Karpas-422 (cell line): ENCODE measurements at regions not wholly inside any gene's neighbourhood (a gene's known extent, or its start where the extent isn't known, plus 50 kb on each side); places are given as distances from the start of the nearest gene placed in this dataset.

Source experiments
- DNase-seq: peaks from one replicate; pipeline ENCODE4 v3.0.0-alpha.2; 2015
- H2AFZ ChIP-seq: fragments of 200-600 bp; sonication (generic); 2 replicates; pipeline ENCODE4 v1.6.1; 2014; ENCODE audit warnings: antibody characterized with exemption, low read length, mixed read lengths
- H3K27ac ChIP-seq: fragments of 200-600 bp; sonication (generic); 2 replicates; pipeline ENCODE4 v1.5.1; 2014; ENCODE audit warnings: mild to moderate bottlenecking, low read length, moderate library complexity
- H3K27me3 ChIP-seq: fragments of 200-600 bp; sonication (generic); 2 replicates; pipeline ENCODE4 v1.6.1; 2014; ENCODE audit warnings: low read length, mixed read lengths
- H3K36me3 ChIP-seq: fragments of 200-600 bp; sonication (generic); 2 replicates; pipeline ENCODE4 v1.6.1; 2014; ENCODE audit warnings: low read length, mixed read lengths; ENCODE audit not compliant: insufficient read depth
- H3K4me1 ChIP-seq: fragments of 200-600 bp; sonication (generic); 2 replicates; pipeline ENCODE4 v1.6.1; 2014; ENCODE audit warnings: mild to moderate bottlenecking, low read length, mixed read lengths
- H3K4me2 ChIP-seq: fragments of 200-600 bp; sonication (generic); 2 replicates; pipeline ENCODE4 v1.6.1; 2014; ENCODE audit warnings: low read length, low read depth, mild to moderate bottlenecking; ENCODE audit not compliant: poor library complexity, severe bottlenecking
- H3K4me3 ChIP-seq: fragments of 200-600 bp; sonication (generic); 2 replicates; pipeline ENCODE4 v1.5.1; 2014; ENCODE audit warnings: mild to moderate bottlenecking, antibody characterized with exemption, low read length, mixed read lengths
- H3K79me2 ChIP-seq: fragments of 200-600 bp; sonication (generic); 2 replicates; pipeline ENCODE4 v1.6.1; 2014; ENCODE audit warnings: mild to moderate bottlenecking, low read length, mixed read lengths
- H3K9ac ChIP-seq: fragments of 200-600 bp; sonication (generic); 2 replicates; pipeline ENCODE4 v1.6.0; 2014; ENCODE audit warnings: low read length
- H3K9me2 ChIP-seq: fragments of 200-600 bp; sonication (generic), shearing (Covaris generic); replicated peaks from 2 replicates; pipeline ENCODE4 v1.6.0; 2014; ENCODE audit warnings: mild to moderate bottlenecking, low read length, moderate library complexity; ENCODE audit not compliant: insufficient read depth
- H3K9me3 ChIP-seq: fragments of 300-700, 200-600 bp; sonication (generic); 2 replicates; pipeline ENCODE4 v1.6.1; 2014; ENCODE audit warnings: low read length, mixed read lengths
- H4K20me1 ChIP-seq: fragments of 200-600 bp; sonication (generic); 2 replicates; pipeline ENCODE4 v1.6.1; 2014; ENCODE audit warnings: mild to moderate bottlenecking, antibody characterized with exemption, low read length, low read depth; ENCODE audit not compliant: insufficient read depth

DNA sequence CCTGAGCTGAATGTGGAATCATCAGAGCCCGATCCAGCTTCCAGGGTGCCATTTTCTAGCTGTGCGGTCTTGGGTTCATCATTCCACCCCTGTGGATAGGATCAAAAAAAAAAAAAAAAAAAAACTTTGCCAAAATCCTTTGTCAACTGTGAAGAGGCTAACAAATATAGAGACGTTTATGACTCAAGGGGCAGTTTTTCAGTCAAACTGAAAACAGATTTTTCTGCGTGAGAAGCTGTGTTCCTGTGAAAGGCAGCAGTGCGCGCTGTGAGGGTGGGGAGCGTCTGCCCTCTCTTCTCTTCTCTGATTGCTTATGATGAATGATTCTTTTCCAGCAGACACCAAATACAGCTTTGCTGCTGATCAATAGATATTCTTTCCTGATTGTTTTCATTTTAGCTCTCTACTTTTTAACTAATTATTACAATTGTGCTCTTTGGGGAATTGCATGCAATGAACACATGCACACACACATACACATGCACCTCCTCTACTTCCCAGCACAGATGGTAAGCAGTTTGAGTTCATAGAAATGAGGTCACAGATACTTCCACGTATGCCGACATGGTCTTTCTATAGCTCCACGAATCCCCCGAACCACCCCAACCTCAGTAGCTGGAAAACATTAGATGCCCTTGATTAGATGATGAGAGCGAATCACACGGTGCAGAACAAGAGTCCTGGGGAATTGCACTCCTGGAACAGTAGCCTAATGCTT, 175.4 kb downstream of the NRP2 start:
- no peak overlapping the region for H2AFZ ChIP-seq
- H3K27me3 ChIP-seq, result 0 out of 2 replicates have a peak, but pooled peaks cover 4% of the 10 kb centered on the region
- no peak overlapping the region for H3K4me2 ChIP-seq
- H3K79me2 ChIP-seq, result no peaks in the 10 kb centered on the region
- H3K9me3 ChIP-seq, result no peaks in the 10 kb centered on the region
- no peaks in the 10 kb centered on the region for H4K20me1 ChIP-seq
- H3K9ac ChIP-seq, result no peak overlapping the region
- no peak for DNase-seq
- no peak overlapping the region for H3K4me3 ChIP-seq
- H3K9me2 ChIP-seq, result no peaks in the 10 kb centered on the region
- H3K27ac ChIP-seq, result no peak overlapping the region
- peaks cover 6% of the 10 kb centered on the region for H3K4me1 ChIP-seq
- H3K36me3 ChIP-seq, result no peaks in the 10 kb centered on the region

DNA sequence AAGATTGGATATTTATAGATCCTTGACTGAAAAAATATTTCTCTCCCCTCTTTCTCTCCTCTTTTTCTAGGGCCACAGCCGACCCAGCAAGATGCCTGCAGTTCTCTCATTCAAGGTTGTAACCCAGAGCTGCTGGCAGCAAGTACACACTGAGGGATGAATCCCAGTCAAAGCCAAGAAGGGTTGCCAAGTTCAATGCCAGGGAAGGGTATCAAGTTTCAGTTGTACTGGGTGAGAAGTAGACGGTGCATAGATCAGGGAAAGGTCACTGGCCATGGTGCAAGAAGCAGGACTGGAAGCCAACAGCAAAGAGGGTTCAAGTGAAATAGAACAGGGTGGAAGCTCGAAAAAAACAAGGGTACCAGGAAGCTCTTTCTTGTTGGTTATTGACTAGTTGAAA, 170.2 kb downstream of the NRP2 start:
- DNase-seq, result no peak
- no peaks in the 10 kb centered on the region for H3K79me2 ChIP-seq
- no peak overlapping the region for H2AFZ ChIP-seq
- no peaks in the 10 kb centered on the region for H3K9me2 ChIP-seq
- no peak overlapping the region for H3K9ac ChIP-seq
- H3K4me1 ChIP-seq, result no peaks in the 10 kb centered on the region
- no peak overlapping the region for H3K4me3 ChIP-seq
- no peaks in the 10 kb centered on the region for H3K9me3 ChIP-seq
- no peak overlapping the region for H3K27ac ChIP-seq
- no peaks in the 10 kb centered on the region for H4K20me1 ChIP-seq
- no peaks in the 10 kb centered on the region for H3K36me3 ChIP-seq
- no peak overlapping the region for H3K4me2 ChIP-seq
- H3K27me3 ChIP-seq, result no peaks in the 10 kb centered on the region

DNA sequence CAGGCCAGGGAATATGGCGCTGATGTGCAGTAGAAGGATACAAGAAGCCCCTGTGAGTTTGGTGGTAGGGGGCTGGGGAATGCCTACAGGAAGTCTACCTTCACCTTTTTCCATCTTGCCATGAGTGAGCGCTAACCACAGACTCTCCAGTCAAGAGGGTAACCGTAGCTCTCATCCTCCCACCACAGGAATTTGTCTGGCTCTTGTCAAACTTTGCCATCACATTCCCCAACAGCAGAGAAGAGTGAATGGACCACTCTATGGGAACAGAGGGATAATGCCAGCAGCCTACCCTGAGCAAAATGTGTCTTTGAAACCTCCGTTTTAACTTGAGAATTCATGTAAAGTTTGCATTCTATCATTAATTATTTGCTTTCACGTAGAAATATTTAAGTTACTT, 168.3 kb downstream of the NRP2 start:
- no peak overlapping the region for H3K27ac ChIP-seq
- no peak overlapping the region for H3K4me2 ChIP-seq
- no peak overlapping the region for H3K4me3 ChIP-seq
- H4K20me1 ChIP-seq, result no peaks in the 10 kb centered on the region
- no peak overlapping the region for H3K9ac ChIP-seq
- H3K36me3 ChIP-seq, result no peaks in the 10 kb centered on the region
- no peaks in the 10 kb centered on the region for H3K9me3 ChIP-seq
- H3K79me2 ChIP-seq, result no peaks in the 10 kb centered on the region
- H3K4me1 ChIP-seq, result no peaks in the 10 kb centered on the region
- H2AFZ ChIP-seq, result no peak overlapping the region
- no peak for DNase-seq
- no peaks in the 10 kb centered on the region for H3K27me3 ChIP-seq
- H3K9me2 ChIP-seq, result no peaks in the 10 kb centered on the region

GRCh38 chr2:205850132-205850531, 167.8 kb downstream of the NRP2 start:
- no peaks in the 10 kb centered on the region for H3K4me1 ChIP-seq
- no peak overlapping the region for H3K4me3 ChIP-seq
- no peaks in the 10 kb centered on the region for H4K20me1 ChIP-seq
- no peaks in the 10 kb centered on the region for H3K36me3 ChIP-seq
- H3K79me2 ChIP-seq, result no peaks in the 10 kb centered on the region
- H3K9me2 ChIP-seq, result no peaks in the 10 kb centered on the region
- H3K9ac ChIP-seq, result no peak overlapping the region
- no peak for DNase-seq
- H2AFZ ChIP-seq, result no peak overlapping the region
- H3K27ac ChIP-seq, result no peak overlapping the region
- no peaks in the 10 kb centered on the region for H3K9me3 ChIP-seq
- H3K27me3 ChIP-seq, result no peaks in the 10 kb centered on the region
- H3K4me2 ChIP-seq, result no peak overlapping the region

- H3K36me3 ChIP-seq, result no peaks in the 10 kb centered on the region
- no peaks in the 10 kb centered on the region for H3K9me2 ChIP-seq
- no peak overlapping the region for H3K4me3 ChIP-seq
- H4K20me1 ChIP-seq, result no peaks in the 10 kb centered on the region
- no peak overlapping the region for H3K27ac ChIP-seq
- H3K79me2 ChIP-seq, result no peaks in the 10 kb centered on the region
- no peak overlapping the region for H3K4me2 ChIP-seq
- no peak for DNase-seq
- no peak overlapping the region for H3K9ac ChIP-seq
- H3K4me1 ChIP-seq, result no peaks in the 10 kb centered on the region
- no peaks in the 10 kb centered on the region for H3K27me3 ChIP-seq
- no peak overlapping the region for H2AFZ ChIP-seq
- no peaks in the 10 kb centered on the region for H3K9me3 ChIP-seq
Measured at GRCh38 chr2:205849136-205849535, 166.8 kb downstream of the NRP2 start.

DNA sequence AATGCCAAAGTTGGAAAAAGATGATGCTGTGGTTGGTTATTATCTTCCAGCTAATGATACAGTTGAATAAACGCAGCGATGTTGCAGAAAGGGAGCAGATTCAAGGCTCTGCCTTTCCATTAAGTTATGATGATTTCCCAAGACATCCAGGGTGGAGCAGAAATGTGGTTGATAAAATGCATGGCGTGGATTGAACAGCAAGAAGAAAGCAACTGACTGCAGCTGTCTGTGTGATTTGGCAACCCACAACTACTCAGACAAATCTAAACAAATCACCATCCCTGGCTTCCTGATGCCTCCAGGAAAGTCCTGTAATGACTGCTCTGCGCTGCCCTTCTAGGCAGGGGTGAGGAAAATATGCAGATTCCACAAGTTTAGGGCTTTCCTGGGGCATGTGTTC, 166.3 kb downstream of the NRP2 start:
- Histone ChIP-seq H3K27me3 (no peaks in the 10 kb centered on the region), H3K9me3 (no peaks in the 10 kb centered on the region), H3K9me2 (no peaks in the 10 kb centered on the region), H3K36me3 (no peaks in the 10 kb centered on the region), H3K9ac (no peak overlapping the region), H3K27ac (no peak overlapping the region), H2AFZ (no peak overlapping the region), H3K4me1 (no peaks in the 10 kb centered on the region), H3K4me3 (no peak overlapping the region), H3K79me2 (no peaks in the 10 kb centered on the region), H4K20me1 (no peaks in the 10 kb centered on the region), H3K4me2 (no peak overlapping the region)
- DNase-seq, result no peak
